SK-N-SH (cell line): ENCODE measurements at regions not wholly inside any gene's neighbourhood (a gene's known extent, or its start where the extent isn't known, plus 50 kb on each side); places are given as distances from the start of the nearest gene placed in this dataset.

ENCODE experiments used
- CTCF ChIA-PET: fragments of 300-600, 350-600 bp; formaldehyde crosslinking; extraction: SDS; loops from one replicate; lab custom pipeline; 2021; lab: Yijun Ruan, JAX
- POLR2A ChIA-PET: fragments of 350-600 bp; sonication (Branson Sonifier 250); formaldehyde crosslinking; extraction: SDS; loops from one replicate; lab custom pipeline; 2020; ENCODE audit warnings: antibody characterized with exemption, inconsistent platforms; lab: Yijun Ruan, JAX
- DNase-seq: peaks from one replicate; pipeline ENCODE4 v3.0.0; 2012
- H2AFZ ChIP-seq: fragments of 200-600 bp; sonication (generic); 2 replicates; pipeline ENCODE4 v1.8.1; 2016; ENCODE audit warnings: antibody characterized with exemption, mild to moderate bottlenecking, low read depth
- H3F3A ChIP-seq: fragments of 200-600 bp; sonication (generic); replicated peaks from 2 replicates; pipeline ENCODE3; 2016; ENCODE audit warnings: antibody characterized with exemption, mild to moderate bottlenecking; ENCODE audit not compliant: insufficient read depth
- H3K27ac ChIP-seq, 2 experiments: fragments of 200-500 bp in 1 of 2; fragments of 200-600 bp in 1 of 2; sonication (Bioruptor generic) in 1 of 2; sonication (generic), shearing (Covaris generic) in 1 of 2; 2 replicates each; pipeline versions ENCODE4 v1.5.1 to v1.6.1; 2014 to 2016; ENCODE audit warnings: low read depth in 2 of 2, inconsistent platforms in 1 of 2, low read length in 1 of 2, mild to moderate bottlenecking in 1 of 2, mixed read lengths in 1 of 2
- H3K27me3 ChIP-seq: fragments of 200-600 bp; sonication (generic), shearing (Covaris generic); 2 replicates; pipeline ENCODE4 v1.6.1; 2016; ENCODE audit warnings: mixed run types; ENCODE audit not compliant: insufficient read depth
- H3K36me3 ChIP-seq, 2 experiments: fragments of 200-500 bp in 1 of 2; fragments of 200-600 bp in 1 of 2; sonication (Bioruptor generic) in 1 of 2; sonication (generic) in 1 of 2; replicated peaks in 1 of 2; 2 replicates each; pipeline versions ENCODE3 to v1.5.1; 2014 to 2016; ENCODE audit warnings: low read length in 1 of 2, mild to moderate bottlenecking in 1 of 2; ENCODE audit not compliant: insufficient read depth in 2 of 2, control insufficient read depth in 1 of 2
- H3K4me1 ChIP-seq, 2 experiments: fragments of 200-500 bp in 1 of 2; fragments of 200-600 bp in 1 of 2; sonication (Bioruptor generic) in 1 of 2; sonication (generic), shearing (Covaris generic) in 1 of 2; 2 replicates each; pipeline versions ENCODE4 v1.5.1 to v1.6.1; 2014 to 2016; ENCODE audit warnings: low read depth in 1 of 2, low read length in 1 of 2, mixed run types in 1 of 2; ENCODE audit not compliant: insufficient read depth in 2 of 2, control insufficient read depth in 1 of 2
- H3K4me2 ChIP-seq: fragments of 200-600 bp; sonication (generic), shearing (Covaris generic); 2 replicates; pipeline ENCODE4 v1.6.1; 2017; ENCODE audit warnings: mixed run types
- H3K4me3 ChIP-seq, 2 experiments: fragments of 200-500 bp in 1 of 2; fragments of 200-600 bp in 1 of 2; sonication (Bioruptor generic) in 1 of 2; sonication (generic), shearing (Covaris generic) in 1 of 2; 2 replicates each; pipeline versions ENCODE4 v1.5.1 to v1.8.1; 2014 to 2016; ENCODE audit warnings: low read depth in 2 of 2, inconsistent platforms in 1 of 2, low read length in 1 of 2, mild to moderate bottlenecking in 1 of 2, mixed read lengths in 1 of 2, moderate library complexity in 1 of 2
- H3K79me2 ChIP-seq: fragments of 200-600 bp; sonication (generic); 2 replicates; pipeline ENCODE4 v1.8.1; 2017; ENCODE audit warnings: mild to moderate bottlenecking; ENCODE audit not compliant: insufficient read depth
- H3K9ac ChIP-seq: fragments of 200-600 bp; sonication (generic); 2 replicates; pipeline ENCODE4 v1.6.1; 2017; ENCODE audit warnings: mixed run types
- H3K9me2 ChIP-seq: fragments of 200-600 bp; sonication (generic); 2 replicates; pipeline ENCODE4 v1.6.1; 2017; ENCODE audit warnings: mixed run types
- H3K9me3 ChIP-seq: fragments of 200-600 bp; sonication (generic); 2 replicates; pipeline ENCODE4 v1.6.1; 2017; ENCODE audit warnings: mixed run types, mild to moderate bottlenecking, moderate library complexity
- H4K20me1 ChIP-seq: fragments of 200-600 bp; sonication (generic); 2 replicates; pipeline ENCODE4 v1.6.1; 2017; ENCODE audit warnings: mild to moderate bottlenecking, mixed run types; ENCODE audit not compliant: insufficient read depth
- IRF3 ChIP-seq: fragments of 150-350 bp; IDR thresholded peaks from 2 replicates; pipeline ENCODE4 v1.6.1; 2016; ENCODE audit warnings: mild to moderate bottlenecking, low read depth, low read length
- JUND ChIP-seq: IDR thresholded peaks from 2 replicates; pipeline ENCODE4 v1.4.0; 2012
- MXI1 ChIP-seq: IDR thresholded peaks from 2 replicates; pipeline ENCODE4 v1.6.1; 2012; ENCODE audit warnings: mild to moderate bottlenecking, low read depth, low read length, improper control_type of control experiment
- NRF1 ChIP-seq: IDR thresholded peaks from 2 replicates; pipeline ENCODE4 v1.6.1; 2012; ENCODE audit warnings: low read depth, mild to moderate bottlenecking, low read length
- PBX3 ChIP-seq: IDR thresholded peaks from 2 replicates; pipeline ENCODE4; 2012
- RAD21 ChIP-seq: IDR thresholded peaks from 2 replicates; pipeline ENCODE4 v1.6.1; 2012; ENCODE audit warnings: mild to moderate bottlenecking, low read length
- RCOR1 ChIP-seq: fragments of 150-350 bp; IDR thresholded peaks from 2 replicates; pipeline ENCODE4 v1.6.1; 2017; ENCODE audit warnings: antibody characterized with exemption, low read length
- RXRA ChIP-seq: IDR thresholded peaks from 2 replicates; pipeline ENCODE4 v1.4.0; 2012; ENCODE audit warnings: low read depth, mild to moderate bottlenecking, borderline replicate concordance
- SIN3A ChIP-seq: IDR thresholded peaks from 2 replicates; pipeline ENCODE4 v1.6.1; 2012; ENCODE audit warnings: low read depth, mild to moderate bottlenecking, low read length, moderate library complexity, borderline replicate concordance
- TCF12 ChIP-seq: IDR thresholded peaks from 2 replicates; pipeline ENCODE4 v1.4.0; 2012
- TEAD4 ChIP-seq: IDR thresholded peaks from 2 replicates; pipeline ENCODE4 v1.4.0; 2012; ENCODE audit warnings: mild to moderate bottlenecking, borderline replicate concordance; ENCODE audit not compliant: insufficient read depth
- YY1 ChIP-seq: IDR thresholded peaks from 2 replicates; pipeline ENCODE4 v1.4.0; 2012; ENCODE audit warnings: low read depth, mild to moderate bottlenecking
- ZBTB33 ChIP-seq: IDR thresholded peaks from 2 replicates; pipeline ENCODE4 v1.4.0; 2012; ENCODE audit warnings: low read depth, borderline replicate concordance
- WGBS: methylation state at CpG from one replicate; pipeline ENCODE4 v1.1.6; 2017; ENCODE audit warnings: low lambda C conversion rate; 5-methylcytosine and 5-hydroxymethylcytosine counted together
- TF ChIP-seq, protein P1 (sequence below): IDR thresholded peaks from 2 replicates; pipeline ENCODE4 v1.4.0; 2012; ENCODE audit warnings: low read depth
- TF ChIP-seq, protein P2 (sequence below): fragments of 150-350 bp; IDR thresholded peaks from 2 replicates; pipeline ENCODE4 v1.6.1; 2017; ENCODE audit warnings: antibody characterized with exemption, low read length, low read depth, borderline replicate concordance

DNA sequence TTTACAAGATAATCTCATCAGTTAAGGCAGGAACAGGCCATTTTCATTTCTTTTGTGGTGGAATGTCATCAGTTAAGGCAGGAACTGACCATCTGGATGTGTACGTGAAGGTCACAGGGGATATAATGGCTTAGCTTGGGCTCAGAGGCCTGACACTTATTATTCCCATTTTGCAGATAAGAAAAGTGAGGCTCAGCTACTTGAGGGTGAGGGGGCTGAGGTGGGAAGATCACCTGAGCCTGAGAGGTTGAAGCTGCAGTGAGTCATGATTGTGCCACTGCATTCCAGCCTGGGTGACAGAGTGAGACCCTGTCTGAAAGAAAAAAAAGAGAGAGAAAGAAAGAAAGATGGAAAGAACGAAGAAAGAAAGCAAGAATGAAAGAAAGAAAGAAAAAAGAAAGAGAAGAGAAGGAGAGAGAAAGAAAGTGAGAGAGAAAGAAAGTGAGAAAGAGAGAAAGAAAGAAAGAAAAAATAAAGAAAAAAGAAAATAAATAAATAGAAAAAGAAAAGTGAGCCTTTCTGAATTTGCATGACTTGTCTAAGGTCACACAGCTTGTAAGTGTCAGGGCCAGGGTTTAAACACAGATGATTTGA is 142.0 kb downstream of the TMEM30B start:
- TF ChIP-seq TEAD4 (no peak), IRF3 (no peak), TCF12 (no peak), JUND (no peak), RXRA (no peak), MXI1 (no peak), YY1 (no peak), RCOR1 (no peak)
- TF ChIP-seq, protein P1, sequence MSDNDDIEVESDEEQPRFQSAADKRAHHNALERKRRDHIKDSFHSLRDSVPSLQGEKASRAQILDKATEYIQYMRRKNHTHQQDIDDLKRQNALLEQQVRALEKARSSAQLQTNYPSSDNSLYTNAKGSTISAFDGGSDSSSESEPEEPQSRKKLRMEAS: no peak
- no peaks in the 10 kb centered on the region for H3K36me3 ChIP-seq
- H3K9me2 ChIP-seq: no peaks in the 10 kb centered on the region
- peaks cover 4% of the 10 kb centered on the region for H3F3A ChIP-seq
- no peak for DNase-seq
- no peaks in the 10 kb centered on the region for H4K20me1 ChIP-seq
- no peaks in the 10 kb centered on the region for H3K9me3 ChIP-seq
- no peak overlapping the region for H3K4me3 ChIP-seq
- H3K4me1 ChIP-seq: no peaks in the 10 kb centered on the region
- no peaks in the 10 kb centered on the region for H3K27me3 ChIP-seq
- H3K79me2 ChIP-seq: no peaks in the 10 kb centered on the region
- ChIA-PET POLR2A (no interaction called here), CTCF (no interaction called here)
- WGBS: 90% methylated on average over 2 of the region's 2 CpGs
- H3K27ac ChIP-seq: no peak overlapping the region
- no peak overlapping the region for H3K4me2 ChIP-seq
- H3K9ac ChIP-seq: no peak overlapping the region
- H2AFZ ChIP-seq: no peak overlapping the region

GRCh38 chr14:61132894-61133293 is 148.2 kb downstream of the TMEM30B start:
- Histone ChIP-seq H3K27ac (no peak overlapping the region), H4K20me1 (no peaks in the 10 kb centered on the region), H3F3A (no peaks in the 10 kb centered on the region), H3K79me2 (no peaks in the 10 kb centered on the region), H3K4me3 (no peak overlapping the region), H3K9me3 (no peaks in the 10 kb centered on the region), H3K27me3 (no peaks in the 10 kb centered on the region), H3K4me1 (no peaks in the 10 kb centered on the region; a peak in 1 of 4 replicates), H3K4me2 (no peak overlapping the region), H2AFZ (no peak overlapping the region), H3K9me2 (no peaks in the 10 kb centered on the region), H3K9ac (no peak overlapping the region), H3K36me3 (no peaks in the 10 kb centered on the region)
- CTCF ChIA-PET: interaction anchor here (0.5 kb wide), 1 partner anchor 135 kb away, joined by 3 read pairs; no protein-coding TSS in a partner anchor
- DNase-seq: no peak
- POLR2A ChIA-PET: no interaction called here
- 86% methylated on average over 6 of the region's 6 CpGs for WGBS
- TF ChIP-seq SIN3A: no peak

- no peaks in the 10 kb centered on the region for H4K20me1 ChIP-seq
- no peak overlapping the region for H2AFZ ChIP-seq
- H3K4me2 ChIP-seq: no peak overlapping the region
- no peaks in the 10 kb centered on the region for H3K36me3 ChIP-seq
- no peaks in the 10 kb centered on the region for H3K27me3 ChIP-seq
- no peaks in the 10 kb centered on the region for H3F3A ChIP-seq
- 69% methylated on average over 3 of the region's 3 CpGs for WGBS
- no peak overlapping the region for H3K27ac ChIP-seq
- CTCF ChIA-PET: interaction anchor here (0.5 kb wide), 1 partner anchor 135 kb away, joined by 3 read pairs; no protein-coding TSS in a partner anchor
- H3K79me2 ChIP-seq: no peaks in the 10 kb centered on the region
- POLR2A ChIA-PET: no interaction called here
- no peak for DNase-seq
- H3K9me2 ChIP-seq: no peaks in the 10 kb centered on the region
- TF ChIP-seq ZBTB33 (no peak), MXI1 (no peak), NRF1 (no peak), RAD21 (no peak), PBX3 (no peak), JUND (no peak)
- TF ChIP-seq, protein P2, sequence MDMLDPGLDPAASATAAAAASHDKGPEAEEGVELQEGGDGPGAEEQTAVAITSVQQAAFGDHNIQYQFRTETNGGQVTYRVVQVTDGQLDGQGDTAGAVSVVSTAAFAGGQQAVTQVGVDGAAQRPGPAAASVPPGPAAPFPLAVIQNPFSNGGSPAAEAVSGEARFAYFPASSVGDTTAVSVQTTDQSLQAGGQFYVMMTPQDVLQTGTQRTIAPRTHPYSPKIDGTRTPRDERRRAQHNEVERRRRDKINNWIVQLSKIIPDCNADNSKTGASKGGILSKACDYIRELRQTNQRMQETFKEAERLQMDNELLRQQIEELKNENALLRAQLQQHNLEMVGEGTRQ: no peak
- no peak overlapping the region for H3K9ac ChIP-seq
- H3K4me1 ChIP-seq: no peaks in the 10 kb centered on the region; a peak in 1 of 4 replicates
- H3K4me3 ChIP-seq: no peak overlapping the region
- H3K9me3 ChIP-seq: no peaks in the 10 kb centered on the region
These were observed 148.8 kb downstream of the TMEM30B start for GRCh38 chr14:61132336-61132735.
